D721Med (cell line): ENCODE measurements at regions not wholly inside any gene's neighbourhood (a gene's known extent, or its start where the extent isn't known, plus 50 kb on each side); places are given as distances from the start of the nearest gene placed in this dataset.
"Not testable (repeated sequence)": the region's sequence is repeated elsewhere in the genome, so short reads cannot be mapped to it uniquely, and the experiment has no call there.

Source experiments
- DNase-seq: peaks from one replicate; pipeline ENCODE4 v3.0.0; 2011; ENCODE audit warnings: low spot score; ENCODE audit not compliant: insufficient read length
- FAIRE-seq: peaks from 2 replicates; lab custom pipeline; 2011; peaks lifted over from hg19 to GRCh38; lab: Jason Lieb, UNC
- TF ChIP-seq, protein P1 (sequence below): IDR thresholded peaks from 2 replicates; pipeline ENCODE4 v1.5.1; 2012; ENCODE audit warnings: mild to moderate bottlenecking, control low read depth; ENCODE audit not compliant: insufficient read depth; ENCODE audit errors: missing control alignments

DNA sequence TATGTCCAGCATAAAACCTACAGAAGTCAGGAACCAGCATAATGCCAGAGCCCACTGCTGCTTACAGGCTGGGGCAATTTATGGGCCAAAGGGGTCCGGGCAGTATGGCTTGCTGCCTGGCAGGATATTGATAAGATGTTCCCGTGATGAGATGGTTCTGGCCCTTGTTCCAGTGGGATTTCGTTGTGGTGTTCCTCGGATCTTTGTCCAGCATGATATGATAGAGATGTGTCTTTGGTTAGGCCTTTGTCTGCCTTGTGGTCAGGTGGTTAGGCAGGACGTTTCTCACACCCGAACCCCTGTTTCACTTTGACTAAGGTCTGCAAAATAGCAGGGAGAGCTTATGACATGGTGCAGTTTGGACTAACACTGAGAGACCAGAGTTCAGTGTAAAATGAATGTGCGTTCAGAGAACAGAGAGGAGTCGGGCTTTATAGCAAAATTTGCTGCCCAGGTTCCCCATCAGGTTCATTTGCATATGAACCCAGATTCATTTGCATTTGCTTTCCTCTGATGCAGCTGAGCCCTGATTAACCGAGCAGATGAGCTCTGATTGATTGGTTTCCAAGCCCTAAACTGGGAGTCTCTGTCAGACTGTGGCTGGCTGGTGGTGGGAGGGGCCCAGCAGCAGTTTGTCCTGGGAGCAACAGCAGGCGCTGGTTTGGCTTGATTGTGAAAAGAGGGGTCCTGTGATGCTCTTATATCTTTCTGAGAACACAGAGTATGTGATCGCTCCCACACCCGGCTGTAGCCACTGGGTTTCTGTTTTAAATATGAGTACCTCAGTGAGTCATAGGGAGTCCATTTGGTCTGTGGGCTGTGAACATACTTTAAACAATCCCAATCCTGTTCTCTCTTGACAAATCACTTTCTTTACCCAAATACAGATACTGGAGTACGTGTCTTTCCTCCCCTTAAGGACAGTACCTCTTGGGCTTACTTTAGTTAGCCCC lies 156.3 kb upstream of the PZP start:
- TF ChIP-seq, protein P1, sequence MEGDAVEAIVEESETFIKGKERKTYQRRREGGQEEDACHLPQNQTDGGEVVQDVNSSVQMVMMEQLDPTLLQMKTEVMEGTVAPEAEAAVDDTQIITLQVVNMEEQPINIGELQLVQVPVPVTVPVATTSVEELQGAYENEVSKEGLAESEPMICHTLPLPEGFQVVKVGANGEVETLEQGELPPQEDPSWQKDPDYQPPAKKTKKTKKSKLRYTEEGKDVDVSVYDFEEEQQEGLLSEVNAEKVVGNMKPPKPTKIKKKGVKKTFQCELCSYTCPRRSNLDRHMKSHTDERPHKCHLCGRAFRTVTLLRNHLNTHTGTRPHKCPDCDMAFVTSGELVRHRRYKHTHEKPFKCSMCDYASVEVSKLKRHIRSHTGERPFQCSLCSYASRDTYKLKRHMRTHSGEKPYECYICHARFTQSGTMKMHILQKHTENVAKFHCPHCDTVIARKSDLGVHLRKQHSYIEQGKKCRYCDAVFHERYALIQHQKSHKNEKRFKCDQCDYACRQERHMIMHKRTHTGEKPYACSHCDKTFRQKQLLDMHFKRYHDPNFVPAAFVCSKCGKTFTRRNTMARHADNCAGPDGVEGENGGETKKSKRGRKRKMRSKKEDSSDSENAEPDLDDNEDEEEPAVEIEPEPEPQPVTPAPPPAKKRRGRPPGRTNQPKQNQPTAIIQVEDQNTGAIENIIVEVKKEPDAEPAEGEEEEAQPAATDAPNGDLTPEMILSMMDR: no peak
- DNase-seq (no peak), FAIRE-seq (no peak)

DNA sequence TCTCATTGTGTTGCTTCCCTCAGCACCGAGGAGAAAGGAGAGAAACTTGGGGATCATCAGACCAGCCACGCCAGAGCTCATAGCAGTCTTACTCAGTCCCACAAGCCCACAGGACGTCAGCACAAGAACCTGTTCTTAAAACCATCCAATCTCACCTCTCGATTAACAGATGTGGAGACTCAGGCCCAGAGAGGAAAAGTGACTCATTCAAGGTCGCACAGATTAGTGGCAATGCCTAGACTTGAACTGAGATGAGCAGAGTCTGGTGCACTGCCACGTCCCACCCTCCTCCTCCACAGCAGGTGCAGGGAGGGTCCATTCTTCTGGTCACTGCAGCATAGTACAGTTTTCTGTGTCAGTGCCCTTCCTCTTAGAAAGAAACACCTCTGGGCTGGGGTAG lies 154.9 kb upstream of the PZP start:
- FAIRE-seq (no peak), DNase-seq (no peak)
- TF ChIP-seq, protein P1: no peak

DNA sequence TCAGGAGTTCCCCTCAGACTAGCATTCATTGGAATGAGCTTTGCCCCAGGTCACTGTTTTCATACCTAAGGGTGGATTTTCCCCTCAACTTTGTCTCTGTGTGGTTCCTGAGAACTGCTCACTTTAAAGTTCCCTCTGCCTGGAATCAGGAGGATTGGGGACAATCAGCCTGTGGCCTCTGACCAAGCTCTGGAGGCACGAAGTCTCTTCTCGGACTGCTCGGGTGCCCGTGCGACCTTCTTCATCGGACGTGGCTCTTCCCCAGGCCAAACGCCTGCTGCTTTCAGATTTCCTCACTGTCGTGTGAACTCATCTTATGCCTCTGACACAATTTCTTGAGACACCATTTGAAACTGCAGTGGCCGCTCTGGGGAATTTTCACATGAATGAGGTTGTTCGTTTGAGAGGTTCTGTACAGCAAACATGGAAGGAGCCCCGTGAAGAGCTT lies 153.7 kb upstream of the PZP start:
- DNase-seq (no peak), FAIRE-seq (no peak)

DNA sequence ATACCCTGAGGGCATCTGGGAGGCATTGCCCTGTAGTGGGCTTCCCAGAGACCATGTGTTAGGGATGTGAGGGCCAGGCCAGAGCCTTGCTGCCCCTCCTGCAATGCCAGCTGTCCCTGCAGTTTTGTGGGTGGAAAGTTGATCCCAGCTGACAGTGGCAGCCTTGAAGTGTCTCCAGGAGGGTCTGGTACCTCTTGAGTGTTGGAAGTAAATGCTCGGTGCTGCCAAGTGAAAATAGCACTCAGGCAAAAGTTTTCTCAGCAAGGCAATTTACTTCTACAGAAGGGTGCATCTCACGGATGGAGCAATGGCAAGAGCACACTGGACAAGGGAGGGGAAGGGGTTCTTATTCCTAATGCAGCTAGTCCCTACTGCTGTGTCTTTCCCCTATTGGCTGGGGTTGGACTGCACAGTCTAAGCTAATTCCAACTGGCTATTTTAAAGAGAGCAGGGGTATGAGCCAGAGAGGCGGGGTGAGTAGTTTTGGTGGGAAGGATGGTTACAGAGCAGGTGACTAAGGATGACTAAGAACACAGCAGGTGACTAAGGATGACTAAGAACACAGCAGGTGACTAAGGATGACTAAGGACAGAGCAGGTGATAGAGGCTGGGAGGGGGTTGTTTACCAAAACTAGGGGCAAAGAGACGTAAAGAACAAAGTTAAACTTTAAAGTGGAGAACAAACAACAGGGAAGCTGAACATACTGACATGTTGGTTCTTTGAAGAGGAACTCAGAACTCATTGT lies 146.0 kb upstream of the PZP start:
- not testable (repeated sequence) for DNase-seq, FAIRE-seq

More for the DNA sequence above, 153.7 kb upstream of the PZP start:
- TF ChIP-seq, protein P1: no peak

DNA sequence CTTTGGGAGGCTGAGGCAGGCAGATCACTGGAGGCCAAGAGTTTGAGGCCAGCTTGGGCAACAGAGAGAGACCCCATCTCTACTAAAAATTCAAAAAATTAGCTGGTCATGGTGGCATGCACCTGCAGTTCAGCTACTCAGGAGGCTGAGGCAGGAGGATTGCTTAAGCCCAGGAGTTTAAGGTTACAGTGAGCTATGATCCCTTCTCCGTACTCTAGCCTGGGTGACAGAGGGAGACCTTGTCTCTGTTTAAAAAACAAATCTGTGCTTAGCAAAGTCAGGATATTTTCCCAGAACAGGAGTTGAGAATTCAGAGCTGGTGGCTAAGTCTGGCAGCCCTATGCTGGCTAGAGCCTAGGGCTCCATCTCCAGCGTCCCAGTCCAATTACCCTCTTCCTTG lies 142.9 kb upstream of the PZP start:
- no peak for FAIRE-seq
- TF ChIP-seq, protein P1: no peak

DNA sequence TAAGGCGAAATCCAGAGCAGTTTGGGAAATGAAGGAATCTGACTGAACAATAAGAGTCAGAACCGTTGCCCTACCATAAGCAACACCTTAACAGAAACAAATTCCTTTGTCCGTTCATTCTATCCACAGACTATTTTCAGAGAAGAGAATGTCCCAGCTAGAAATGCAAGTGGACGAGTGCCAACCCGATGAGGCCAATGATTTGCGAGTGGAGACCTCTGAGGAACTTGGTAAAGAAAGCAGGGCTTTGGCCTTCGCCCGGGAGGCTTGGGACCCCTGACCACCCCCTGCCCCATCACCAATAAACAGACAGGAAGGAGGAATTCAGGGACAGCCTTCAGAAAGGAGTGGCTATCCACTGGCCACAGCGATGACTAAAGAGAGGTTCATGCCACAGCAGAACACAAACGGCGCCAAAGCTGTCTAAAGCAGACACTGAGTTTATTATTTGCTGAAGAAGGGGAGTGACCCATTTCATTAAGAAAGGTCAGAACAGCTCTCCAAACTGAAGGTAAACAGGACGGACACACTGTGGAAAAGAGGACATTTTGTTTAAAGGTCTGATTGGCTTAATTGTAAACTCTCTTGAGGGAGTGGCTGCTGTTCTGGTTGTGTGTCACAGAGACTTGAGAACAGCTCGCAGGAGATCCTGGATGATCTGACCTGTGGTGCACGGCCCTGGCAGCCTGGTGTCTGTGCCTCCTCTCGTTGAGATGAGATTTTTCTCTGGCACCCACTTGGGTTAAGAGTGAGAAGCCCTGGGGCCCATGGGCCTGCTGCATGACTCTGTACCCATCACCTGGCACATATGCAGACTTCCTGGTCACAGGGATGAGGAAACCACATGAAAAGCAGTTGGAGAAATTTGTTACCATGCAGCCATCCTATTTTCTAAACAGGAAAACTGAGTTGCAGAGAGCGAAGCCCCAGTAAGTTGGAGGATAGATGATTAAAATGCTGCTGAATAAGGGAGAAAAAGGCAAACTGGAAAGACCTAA lies 142.0 kb upstream of the PZP start:
- no peak for DNase-seq
- TF ChIP-seq, protein P1: no peak
- no peak for FAIRE-seq

More for the DNA sequence above, 142.9 kb upstream of the PZP start:
- DNase-seq: no peak
